HepG2 (cell line): ENCODE measurements at regions not wholly inside any gene's neighbourhood (a gene's known extent, or its start where the extent isn't known, plus 50 kb on each side); places are given as distances from the start of the nearest gene placed in this dataset.

Experiments
- ZNF121 ChIP-seq: sonication (generic); formaldehyde crosslinking; IDR thresholded peaks from 2 replicates; pipeline ENCODE4 v1.5.0; 2020; ENCODE audit warnings: mild to moderate bottlenecking, missing genetic modification reagents
- TF ChIP-seq, protein P1 (sequence below), 2 experiments: IDR thresholded peaks; 2 replicates each; pipeline ENCODE4 v1.6.1; 2011 to 2012; ENCODE audit warnings: low read length in 2 of 2, borderline replicate concordance in 1 of 2, low read depth in 1 of 2, mild to moderate bottlenecking in 1 of 2, moderate library complexity in 1 of 2
- TF ChIP-seq, protein P2 (sequence below): sonication (generic); formaldehyde crosslinking; IDR thresholded peaks from 2 replicates; pipeline ENCODE4 v1.4.0; 2020; ENCODE audit warnings: mild to moderate bottlenecking, low read depth, missing genetic modification reagents

DNA sequence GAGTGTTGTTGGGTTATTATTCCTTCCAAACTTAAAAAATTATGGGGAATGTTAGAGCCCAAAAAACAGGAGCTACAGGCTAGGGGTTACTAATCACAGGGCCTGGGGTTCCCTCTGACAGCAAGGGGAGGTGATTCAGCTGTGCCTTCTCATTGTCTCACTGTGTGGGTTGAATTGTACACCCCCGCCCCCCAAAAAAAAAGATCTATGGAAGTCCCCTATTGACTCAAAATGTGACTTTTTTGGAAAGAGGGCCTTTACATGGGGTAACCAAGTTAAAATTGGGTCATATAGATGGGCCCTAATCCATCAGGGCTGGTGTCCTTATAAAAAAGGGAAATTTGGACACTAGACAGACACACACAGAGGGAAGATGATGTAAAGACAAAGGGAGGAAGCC, 190.2 kb downstream of the SOX9 start:
- TF ChIP-seq, protein P1, sequence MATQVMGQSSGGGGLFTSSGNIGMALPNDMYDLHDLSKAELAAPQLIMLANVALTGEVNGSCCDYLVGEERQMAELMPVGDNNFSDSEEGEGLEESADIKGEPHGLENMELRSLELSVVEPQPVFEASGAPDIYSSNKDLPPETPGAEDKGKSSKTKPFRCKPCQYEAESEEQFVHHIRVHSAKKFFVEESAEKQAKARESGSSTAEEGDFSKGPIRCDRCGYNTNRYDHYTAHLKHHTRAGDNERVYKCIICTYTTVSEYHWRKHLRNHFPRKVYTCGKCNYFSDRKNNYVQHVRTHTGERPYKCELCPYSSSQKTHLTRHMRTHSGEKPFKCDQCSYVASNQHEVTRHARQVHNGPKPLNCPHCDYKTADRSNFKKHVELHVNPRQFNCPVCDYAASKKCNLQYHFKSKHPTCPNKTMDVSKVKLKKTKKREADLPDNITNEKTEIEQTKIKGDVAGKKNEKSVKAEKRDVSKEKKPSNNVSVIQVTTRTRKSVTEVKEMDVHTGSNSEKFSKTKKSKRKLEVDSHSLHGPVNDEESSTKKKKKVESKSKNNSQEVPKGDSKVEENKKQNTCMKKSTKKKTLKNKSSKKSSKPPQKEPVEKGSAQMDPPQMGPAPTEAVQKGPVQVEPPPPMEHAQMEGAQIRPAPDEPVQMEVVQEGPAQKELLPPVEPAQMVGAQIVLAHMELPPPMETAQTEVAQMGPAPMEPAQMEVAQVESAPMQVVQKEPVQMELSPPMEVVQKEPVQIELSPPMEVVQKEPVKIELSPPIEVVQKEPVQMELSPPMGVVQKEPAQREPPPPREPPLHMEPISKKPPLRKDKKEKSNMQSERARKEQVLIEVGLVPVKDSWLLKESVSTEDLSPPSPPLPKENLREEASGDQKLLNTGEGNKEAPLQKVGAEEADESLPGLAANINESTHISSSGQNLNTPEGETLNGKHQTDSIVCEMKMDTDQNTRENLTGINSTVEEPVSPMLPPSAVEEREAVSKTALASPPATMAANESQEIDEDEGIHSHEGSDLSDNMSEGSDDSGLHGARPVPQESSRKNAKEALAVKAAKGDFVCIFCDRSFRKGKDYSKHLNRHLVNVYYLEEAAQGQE (IDR thresholded peaks at IDR 0.05; ENCODE audit: borderline replicate concordance in 1 of 2, low read depth in 1 of 2, low read length in 2 of 2): no peak
- TF ChIP-seq ZNF121 (CRISPR knock-in tag): no peak
- TF ChIP-seq, protein P2, sequence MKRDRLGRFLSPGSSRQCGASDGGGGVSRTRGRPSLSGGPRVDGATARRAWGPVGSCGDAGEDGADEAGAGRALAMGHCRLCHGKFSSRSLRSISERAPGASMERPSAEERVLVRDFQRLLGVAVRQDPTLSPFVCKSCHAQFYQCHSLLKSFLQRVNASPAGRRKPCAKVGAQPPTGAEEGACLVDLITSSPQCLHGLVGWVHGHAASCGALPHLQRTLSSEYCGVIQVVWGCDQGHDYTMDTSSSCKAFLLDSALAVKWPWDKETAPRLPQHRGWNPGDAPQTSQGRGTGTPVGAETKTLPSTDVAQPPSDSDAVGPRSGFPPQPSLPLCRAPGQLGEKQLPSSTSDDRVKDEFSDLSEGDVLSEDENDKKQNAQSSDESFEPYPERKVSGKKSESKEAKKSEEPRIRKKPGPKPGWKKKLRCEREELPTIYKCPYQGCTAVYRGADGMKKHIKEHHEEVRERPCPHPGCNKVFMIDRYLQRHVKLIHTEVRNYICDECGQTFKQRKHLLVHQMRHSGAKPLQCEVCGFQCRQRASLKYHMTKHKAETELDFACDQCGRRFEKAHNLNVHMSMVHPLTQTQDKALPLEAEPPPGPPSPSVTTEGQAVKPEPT (CRISPR knock-in tag): no peak
